Aorta (tissue), 5 donors: ENCODE measurements at regions not wholly inside any gene's neighbourhood (a gene's known extent, or its start where the extent isn't known, plus 50 kb on each side); places are given as distances from the start of the nearest gene placed in this dataset.

Experiments used
- ATAC-seq: fragments of 200-7000 bp; cut with Tn5 transposase; one replicate; pipeline ENCODE4 v1.9.1; 2022; ENCODE audit warnings: moderate library complexity; ENCODE audit not compliant: low FRiP score
- DNase-seq, 2 donors: peaks; one replicate each; pipeline ENCODE4 v3.0.0-alpha.2; 2020
- H3K27ac ChIP-seq, 2 donors: one replicate each; pipeline ENCODE4 v1.5.1; 2013; ENCODE audit warnings: low read length in 2 of 2, mild to moderate bottlenecking in 2 of 2, moderate library complexity in 2 of 2, control low read depth in 1 of 2, inconsistent platforms in 1 of 2, low read depth in 1 of 2
- H3K27me3 ChIP-seq, 2 donors: one replicate each; pipeline ENCODE4 v1.6.1; 2013; ENCODE audit warnings: control low read depth in 1 of 2, low read length in 1 of 2, mild to moderate bottlenecking in 1 of 2, moderate library complexity in 1 of 2; ENCODE audit not compliant: insufficient read depth in 2 of 2, control insufficient read depth in 1 of 2
- H3K36me3 ChIP-seq, 2 donors: one replicate each; pipeline ENCODE4 v1.6.1; 2013; ENCODE audit warnings: control low read depth in 1 of 2, low read length in 1 of 2, mild to moderate bottlenecking in 1 of 2; ENCODE audit not compliant: insufficient read depth in 2 of 2, control insufficient read depth in 1 of 2
- H3K4me1 ChIP-seq, 2 donors: one replicate each; pipeline ENCODE4 v1.6.1; 2013; ENCODE audit warnings: low read length in 2 of 2, control low read depth in 1 of 2, mild to moderate bottlenecking in 1 of 2, moderate library complexity in 1 of 2; ENCODE audit not compliant: insufficient read depth in 2 of 2, control insufficient read depth in 1 of 2
- H3K4me3 ChIP-seq, 2 donors: one replicate each; pipeline ENCODE4 v1.5.1; 2013; ENCODE audit warnings: low read length in 2 of 2, control low read depth in 1 of 2, mild to moderate bottlenecking in 1 of 2
- H3K9me3 ChIP-seq: one replicate; pipeline ENCODE4 v1.6.1; 2013; ENCODE audit warnings: mild to moderate bottlenecking, low read length; ENCODE audit not compliant: control insufficient read depth
- WGBS, 2 donors: extraction: QIAGEN DNeasy Blood & Tissue Kit; methylation state at CpG; one replicate each; pipeline ENCODE4 v1.1.7; 2013; 5-methylcytosine and 5-hydroxymethylcytosine counted together
- intact Hi-C, 2 donors: fragments of 100-400 bp; cut with DNase I; formaldehyde crosslinking; loops; one replicate each; pipeline versions ENCODE4 v1.14.2 to v1.15.0; 2022
- donor health status: healthy with polysubstance abuse.
- donor health status: Bipolar disorder and iron deficiency.
- donor health status: DM: no; HTN: no; CAD: no.
- donor health status: DM: no; HTN: no; CAD: no.
- donor health status: DM: yes; HTN: yes; CAD: no.

GRCh38 chr11:112776834-112777233 lies 184.4 kb upstream of the NCAM1 start:
- no peaks in the 10 kb centered on the region for H3K27me3 ChIP-seq
- H3K4me3 ChIP-seq: no peak overlapping the region
- no peaks in the 10 kb centered on the region for H3K4me1 ChIP-seq
- WGBS, 2 donors: 57% methylated on average over 5 of the region's 5 CpGs
- DNase-seq (no peak), ATAC-seq (no peak)
- no peaks in the 10 kb centered on the region for H3K9me3 ChIP-seq
- no peaks in the 10 kb centered on the region for H3K36me3 ChIP-seq
- intact Hi-C loops: no loop called here
- no peak overlapping the region for H3K27ac ChIP-seq

- Histone ChIP-seq H3K4me1 (no peaks in the 10 kb centered on the region), H3K4me3 (no peak overlapping the region), H3K27ac (no peak overlapping the region), H3K9me3 (no peaks in the 10 kb centered on the region), H3K36me3 (no peaks in the 10 kb centered on the region), H3K27me3 (no peaks in the 10 kb centered on the region)
- WGBS, 2 donors: 49 to 57% methylated on average over 12 of the region's 12 CpGs
- ATAC-seq: no peak
- no peak for DNase-seq
- intact Hi-C loops: no loop called here
These were observed 183.9 kb upstream of the NCAM1 start for GRCh38 chr11:112777283-112777751.

GRCh38 chr11:112778091-112778876 lies 182.9 kb upstream of the NCAM1 start:
- Histone ChIP-seq H3K9me3 (no peaks in the 10 kb centered on the region), H3K4me1 (no peaks in the 10 kb centered on the region), H3K27ac (no peak overlapping the region), H3K4me3 (no peak overlapping the region), H3K36me3 (no peaks in the 10 kb centered on the region), H3K27me3 (no peaks in the 10 kb centered on the region)
- WGBS, 2 donors: 90 to 93% methylated on average over 12 of the region's 12 CpGs
- intact Hi-C loops: no loop called here
- ATAC-seq: no peak
- DNase-seq: no peak

GRCh38 chr11:112778877-112779266 lies 182.3 kb upstream of the NCAM1 start:
- DNase-seq (no peak), ATAC-seq (no peak)
- peaks cover 0 to 2% of the 10 kb centered on the region in 2 donors for H3K4me1 ChIP-seq
- WGBS, 2 donors: 92% methylated on average over 3 of the region's 3 CpGs
- H3K27ac ChIP-seq: no peak overlapping the region
- intact Hi-C loops: no loop called here
- H3K36me3 ChIP-seq: no peaks in the 10 kb centered on the region
- H3K4me3 ChIP-seq: no peak overlapping the region
- no peaks in the 10 kb centered on the region for H3K27me3 ChIP-seq
- H3K9me3 ChIP-seq: no peaks in the 10 kb centered on the region

GRCh38 chr11:112780351-112781087 lies 180.7 kb upstream of the NCAM1 start:
- no peak overlapping the region for H3K27ac ChIP-seq
- intact Hi-C loops: no loop called here

GRCh38 chr11:112783945-112784322 lies 177.3 kb upstream of the NCAM1 start:
- intact Hi-C loops: no loop called here
- H3K9me3 ChIP-seq: no peaks in the 10 kb centered on the region
- H3K36me3 ChIP-seq: no peaks in the 10 kb centered on the region
- no peak overlapping the region for H3K4me3 ChIP-seq
- no peak overlapping the region for H3K27ac ChIP-seq
- no peaks in the 10 kb centered on the region for H3K27me3 ChIP-seq
- 74 to 81% methylated on average over 4 of the region's 4 CpGs for WGBS, 2 donors
- no peak for ATAC-seq
- DNase-seq: no peak
- peaks cover 3 to 9% of the 10 kb centered on the region in 2 donors for H3K4me1 ChIP-seq

More at GRCh38 chr11:112780351-112781087, 180.7 kb upstream of the NCAM1 start:
- no peaks in the 10 kb centered on the region for H3K36me3 ChIP-seq
- no peak for ATAC-seq
- 38 to 40% methylated on average over 19 of the region's 19 CpGs for WGBS, 2 donors
- no peak overlapping the region for H3K4me3 ChIP-seq
- peak in 1 of 2 donors; percentile 81 for DNase-seq
- no peaks in the 10 kb centered on the region for H3K27me3 ChIP-seq
- H3K4me1 ChIP-seq: peaks cover 3 to 4% of the 10 kb centered on the region in 2 donors
- H3K9me3 ChIP-seq: no peaks in the 10 kb centered on the region

GRCh38 chr11:112784323-112785073 lies 176.7 kb upstream of the NCAM1 start:
- peak; percentile 87 to 88 for DNase-seq
- Histone ChIP-seq H3K4me1 (peaks cover 3 to 9% of the 10 kb centered on the region in 2 donors), H3K27ac (peak overlapping the region in 1 of 2 donors; percentile 81), H3K36me3 (no peaks in the 10 kb centered on the region), H3K4me3 (no peak overlapping the region), H3K9me3 (no peaks in the 10 kb centered on the region), H3K27me3 (no peaks in the 10 kb centered on the region)
- ATAC-seq: peak; percentile 72
- 4 to 31% methylated on average over 24 of the region's 24 CpGs for WGBS, 2 donors
- intact Hi-C loops: no loop called here

GRCh38 chr11:112785149-112785548 lies 176.1 kb upstream of the NCAM1 start:
- ATAC-seq: peak; percentile 69
- Histone ChIP-seq H3K9me3 (no peaks in the 10 kb centered on the region), H3K36me3 (no peaks in the 10 kb centered on the region), H3K27me3 (no peaks in the 10 kb centered on the region), H3K4me1 (peaks cover 3 to 9% of the 10 kb centered on the region in 2 donors), H3K27ac (peak overlapping the region; percentile 78 to 81), H3K4me3 (no peak overlapping the region)
- WGBS, 2 donors: 7 to 30% methylated on average over 7 of the region's 7 CpGs
- no peak for DNase-seq
- intact Hi-C loops: no loop called here
